ENCODE measurements at regions not wholly inside any gene's neighbourhood (a gene's known extent, or its start where the extent isn't known, plus 50 kb on each side); places are given as distances from the start of the nearest gene placed in this dataset.

GRCh38 chrX:40984962-40985361, 100.3 kb upstream of the USP9X start (continued):
- TF ChIP-seq CBX5 (IDR thresholded peaks at IDR 0.05; ENCODE audit: low read depth, low read length), result no peak
- no peak for TF ChIP-seq BRCA1 (IDR thresholded peaks at IDR 0.05; ENCODE audit: low read depth, low read length)
- TF ChIP-seq SUZ12 (IDR thresholded peaks at IDR 0.05; ENCODE audit: low read length), result no peak
- TF ChIP-seq TEAD4 (IDR thresholded peaks at IDR 0.05; ENCODE audit: low read depth, low read length), result no peak
- TF ChIP-seq NRF1 (IDR thresholded peaks at IDR 0.05; ENCODE audit: low read depth, low read length), result no peak
- no peak for TF ChIP-seq TAF7 (optimal IDR thresholded peaks at IDR 0.05; ENCODE audit: borderline replicate concordance, low read depth, low read length)

All from H1 (cell line).